ENCODE measurements at regions not wholly inside any gene's neighbourhood (a gene's known extent, or its start where the extent isn't known, plus 50 kb on each side); places are given as distances from the start of the nearest gene placed in this dataset.

- no peak for DNase-seq
These were observed 157.3 kb upstream of the BDNF start for GRCh38 chr11:27857588-27857987.

GRCh38 chr11:27857014-27857413 is 156.8 kb upstream of the BDNF start:
- DNase-seq: no peak

- DNase-seq: no peak
These were observed 148.2 kb upstream of the BDNF start for GRCh38 chr11:27848423-27848822.

GRCh38 chr11:27847496-27847895 is 147.2 kb upstream of the BDNF start:
- DNase-seq: no peak

GRCh38 chr11:27842290-27842689 is 142.0 kb upstream of the BDNF start:
- DNase-seq: no peak

GRCh38 chr11:27841023-27841422 is 140.8 kb upstream of the BDNF start:
- DNase-seq: no peak

- peak; percentile 56 for DNase-seq
These were observed 139.1 kb upstream of the BDNF start for GRCh38 chr11:27839226-27839913.

- DNase-seq: no peak
These were observed 138.4 kb upstream of the BDNF start for GRCh38 chr11:27838674-27839073.

GRCh38 chr11:27837895-27838563 is 137.8 kb upstream of the BDNF start:
- DNase-seq: no peak

GRCh38 chr11:27830206-27830605 is 130.0 kb upstream of the BDNF start:
- DNase-seq: no peak

GRCh38 chr11:27820249-27820648 is 120.0 kb upstream of the BDNF start:
- peak; percentile 30 for DNase-seq

GRCh38 chr11:27816197-27816596 is 115.9 kb upstream of the BDNF start:
- DNase-seq: no peak

GRCh38 chr11:27812341-27812740 is 112.1 kb upstream of the BDNF start:
- peak; percentile 4 for DNase-seq

GRCh38 chr11:27807596-27807995 is 107.3 kb upstream of the BDNF start:
- peak; percentile 34 for DNase-seq

GRCh38 chr11:27806122-27806521 is 105.9 kb upstream of the BDNF start:
- no peak for DNase-seq

GRCh38 chr11:27795955-27796861 is 96.0 kb upstream of the BDNF start:
- no peak for DNase-seq

GRCh38 chr11:27786864-27787263 is 86.6 kb upstream of the BDNF start:
- no peak for DNase-seq

- no peak for DNase-seq
These were observed 86.1 kb upstream of the BDNF start for GRCh38 chr11:27786331-27786730.

- DNase-seq: no peak
These were observed 83.6 kb upstream of the BDNF start for GRCh38 chr11:27783701-27784355.

GRCh38 chr11:27777033-27777432 is 76.8 kb upstream of the BDNF start:
- DNase-seq: no peak

- no peak for DNase-seq
These were observed 73.6 kb upstream of the BDNF start for GRCh38 chr11:27773884-27774283.

- no peak for DNase-seq
These were observed 71.3 kb upstream of the BDNF start for GRCh38 chr11:27771516-27771915.

GRCh38 chr11:27770576-27770975 is 70.3 kb upstream of the BDNF start:
- DNase-seq: no peak
